ENCODE measurements at regions not wholly inside any gene's neighbourhood (a gene's known extent, or its start where the extent isn't known, plus 50 kb on each side); places are given as distances from the start of the nearest gene placed in this dataset.

DNA sequence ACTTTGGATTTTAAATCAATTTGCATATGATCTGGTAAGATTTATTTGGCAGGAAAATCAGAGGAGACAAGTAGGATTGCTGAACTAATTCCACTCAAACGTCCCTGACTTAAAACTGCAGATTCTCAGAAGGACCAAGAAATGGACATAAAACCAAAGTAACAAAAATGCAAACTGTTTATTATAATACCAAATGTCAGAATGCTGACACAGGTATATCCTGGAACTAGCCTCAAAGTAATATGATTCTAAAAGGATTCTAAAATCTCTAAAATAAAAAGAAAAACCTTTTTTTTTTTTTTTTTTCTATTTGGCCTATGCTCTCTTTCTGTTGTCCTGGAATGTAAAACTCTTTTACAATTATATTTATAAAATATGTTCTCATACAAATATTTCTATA lies 74.4 kb upstream of the BTBD3 start:
- TF ChIP-seq, protein P1, sequence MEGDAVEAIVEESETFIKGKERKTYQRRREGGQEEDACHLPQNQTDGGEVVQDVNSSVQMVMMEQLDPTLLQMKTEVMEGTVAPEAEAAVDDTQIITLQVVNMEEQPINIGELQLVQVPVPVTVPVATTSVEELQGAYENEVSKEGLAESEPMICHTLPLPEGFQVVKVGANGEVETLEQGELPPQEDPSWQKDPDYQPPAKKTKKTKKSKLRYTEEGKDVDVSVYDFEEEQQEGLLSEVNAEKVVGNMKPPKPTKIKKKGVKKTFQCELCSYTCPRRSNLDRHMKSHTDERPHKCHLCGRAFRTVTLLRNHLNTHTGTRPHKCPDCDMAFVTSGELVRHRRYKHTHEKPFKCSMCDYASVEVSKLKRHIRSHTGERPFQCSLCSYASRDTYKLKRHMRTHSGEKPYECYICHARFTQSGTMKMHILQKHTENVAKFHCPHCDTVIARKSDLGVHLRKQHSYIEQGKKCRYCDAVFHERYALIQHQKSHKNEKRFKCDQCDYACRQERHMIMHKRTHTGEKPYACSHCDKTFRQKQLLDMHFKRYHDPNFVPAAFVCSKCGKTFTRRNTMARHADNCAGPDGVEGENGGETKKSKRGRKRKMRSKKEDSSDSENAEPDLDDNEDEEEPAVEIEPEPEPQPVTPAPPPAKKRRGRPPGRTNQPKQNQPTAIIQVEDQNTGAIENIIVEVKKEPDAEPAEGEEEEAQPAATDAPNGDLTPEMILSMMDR (IDR thresholded peaks at IDR 0.05; ENCODE audit: insufficient read depth, low read depth, low read length, missing control alignments) = no peak
- DNase-seq (ENCODE audit: low read depth) = no peak
- no peak overlapping the region for H3K4me3 ChIP-seq (ENCODE audit: low read length)

DNA sequence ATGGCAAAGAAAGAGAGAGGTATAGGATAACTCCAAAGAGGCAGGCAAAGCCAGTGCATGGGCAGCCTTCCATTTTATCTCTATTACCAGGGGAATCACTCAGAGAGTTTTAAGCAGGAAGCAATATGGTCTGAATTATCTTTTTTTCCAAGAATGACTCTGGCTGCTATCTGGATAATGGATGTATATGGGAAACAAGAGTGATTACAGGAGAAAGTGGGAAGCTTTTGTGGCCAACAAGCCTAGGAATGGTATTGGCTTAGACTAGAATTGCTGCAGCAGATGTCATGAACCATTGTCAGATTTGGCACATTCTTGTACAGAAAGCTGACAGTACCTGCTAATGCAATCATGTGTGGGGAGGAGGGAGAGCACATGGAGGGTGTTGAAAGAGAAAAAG lies 73.0 kb upstream of the BTBD3 start:
- DNase-seq (ENCODE audit: low read depth) = no peak
- TF ChIP-seq, protein P1 (IDR thresholded peaks at IDR 0.05; ENCODE audit: insufficient read depth, low read depth, low read length, missing control alignments) = no peak

DNA sequence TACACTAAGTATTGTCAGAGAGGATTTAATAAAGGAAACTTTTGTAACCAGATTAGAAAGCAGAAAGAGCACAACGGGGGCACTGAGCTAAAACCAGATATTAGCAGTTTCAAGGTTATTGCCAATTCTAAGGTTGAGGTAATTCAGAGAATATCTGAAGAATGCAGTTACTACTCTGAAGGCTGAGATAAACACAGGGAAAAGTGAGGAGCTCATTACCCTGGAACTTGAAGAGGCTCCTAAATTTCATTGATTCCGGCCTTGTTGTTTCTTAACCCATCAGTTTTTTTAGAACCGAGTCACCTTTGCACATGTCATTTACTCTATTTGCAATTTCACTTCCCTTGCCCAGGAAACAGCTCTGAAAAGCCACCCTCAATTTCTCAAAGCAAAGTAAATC lies 72.4 kb upstream of the BTBD3 start:
- TF ChIP-seq, protein P1 (IDR thresholded peaks at IDR 0.05; ENCODE audit: insufficient read depth, low read depth, low read length, missing control alignments) = no peak
- no peak for DNase-seq (ENCODE audit: low read depth)
- H3K4me3 ChIP-seq (ENCODE audit: low read length) = no peak overlapping the region

More for the DNA sequence above, 73.0 kb upstream of the BTBD3 start:
- H3K4me3 ChIP-seq (ENCODE audit: low read length) = no peak overlapping the region

DNA sequence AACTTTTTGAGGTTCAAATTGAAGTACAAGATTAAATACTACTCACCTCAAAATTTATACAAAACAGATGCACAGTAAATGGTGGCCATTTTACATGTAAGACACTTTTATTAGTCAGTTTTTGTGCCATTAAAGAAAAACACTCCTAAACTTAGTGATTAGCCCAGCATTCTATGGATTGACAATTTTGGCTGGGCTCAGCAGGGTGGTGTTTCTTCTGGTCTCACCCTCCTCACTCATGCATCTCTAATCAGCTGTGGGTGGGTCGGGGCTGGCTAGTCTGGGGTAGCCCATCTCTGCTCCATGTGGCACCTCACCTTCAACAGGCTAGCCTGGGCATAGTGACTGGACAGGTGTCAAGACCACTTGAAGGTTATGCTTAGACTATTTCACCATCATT lies 71.6 kb upstream of the BTBD3 start:
- H3K4me3 ChIP-seq (ENCODE audit: low read length) = no peak overlapping the region

DNA sequence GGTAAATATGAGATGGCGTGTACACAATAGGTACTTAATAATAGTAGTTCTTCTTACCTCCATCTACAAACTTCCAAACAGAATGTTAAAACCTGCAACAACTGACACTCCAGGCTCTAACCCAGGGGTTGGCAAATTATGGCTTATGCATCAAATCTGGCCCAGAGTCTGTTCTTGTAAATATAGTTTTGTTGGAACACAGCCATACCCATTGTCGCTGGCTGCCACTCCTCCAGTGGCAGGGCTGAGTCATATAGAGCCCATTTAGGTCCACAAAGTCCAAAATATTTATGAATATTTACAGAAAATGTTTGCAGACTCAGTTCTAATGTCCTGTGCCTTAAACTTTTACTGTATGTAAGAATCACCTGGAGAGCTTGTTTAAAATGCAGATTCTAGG lies 69.9 kb upstream of the BTBD3 start:
- DNase-seq (ENCODE audit: low read depth) = no peak
- TF ChIP-seq, protein P1 (IDR thresholded peaks at IDR 0.05; ENCODE audit: insufficient read depth, low read depth, low read length, missing control alignments) = no peak
- H3K4me3 ChIP-seq (ENCODE audit: low read length) = no peak overlapping the region

More for the DNA sequence above, 71.6 kb upstream of the BTBD3 start:
- TF ChIP-seq, protein P1 (IDR thresholded peaks at IDR 0.05; ENCODE audit: insufficient read depth, low read depth, low read length, missing control alignments) = no peak
- DNase-seq (ENCODE audit: low read depth) = no peak

DNA sequence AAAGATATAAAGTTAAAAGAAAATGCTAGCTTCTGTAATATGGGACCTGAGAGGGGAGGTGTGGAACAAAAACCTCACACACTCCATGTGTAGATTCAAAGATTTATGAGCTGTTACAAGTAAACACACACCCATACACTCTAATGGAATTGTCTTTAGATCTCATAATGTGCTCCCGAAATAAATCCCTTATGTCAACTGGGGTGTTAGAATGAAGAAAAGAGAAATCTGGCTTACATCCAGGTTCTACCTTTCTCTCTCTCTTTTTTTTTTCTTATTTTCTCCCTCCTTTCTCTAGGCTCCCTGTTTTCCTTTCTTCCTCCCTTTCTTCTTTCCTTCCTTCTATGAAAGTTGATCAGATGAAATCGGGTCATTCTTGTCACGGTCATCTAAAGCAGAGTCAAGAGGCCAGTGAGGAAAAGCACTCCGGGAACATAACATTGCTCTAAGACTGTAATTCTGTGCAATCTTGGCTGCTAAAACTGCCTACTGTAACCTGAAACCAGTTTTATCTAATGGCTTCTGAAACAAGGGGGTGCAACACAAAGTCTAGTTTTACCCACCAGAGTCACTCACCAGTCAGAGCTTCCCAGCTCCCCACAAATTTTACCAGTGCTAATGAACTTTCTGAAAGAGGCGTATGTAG lies 68.3 kb upstream of the BTBD3 start:
- no peak for DNase-seq (ENCODE audit: low read depth)
- TF ChIP-seq, protein P1 (IDR thresholded peaks at IDR 0.05; ENCODE audit: insufficient read depth, low read depth, low read length, missing control alignments) = no peak
- no peak overlapping the region for H3K4me3 ChIP-seq (ENCODE audit: low read length)

Measured in epithelial cell of esophagus (primary cell).